SU-DHL-6 (cell line): ENCODE measurements at regions not wholly inside any gene's neighbourhood (a gene's known extent, or its start where the extent isn't known, plus 50 kb on each side); places are given as distances from the start of the nearest gene placed in this dataset.

Experiments
- EZH2phosphoT487 ChIP-seq: fragments of 200-600 bp; sonication (generic), shearing (Covaris generic); conservative IDR thresholded peaks from 2 replicates; pipeline ENCODE4 v1.6.1; 2018; ENCODE audit warnings: mild to moderate bottlenecking, antibody characterized with exemption, low read length, moderate library complexity, mixed read lengths
- TF ChIP-seq, protein P1 (sequence below): fragments of 200-600 bp; sonication (generic); IDR thresholded peaks from one replicate; pipeline ENCODE4 v1.5.1; 2017; ENCODE audit warnings: antibody characterized with exemption, mild to moderate bottlenecking, low read length, moderate library complexity; ENCODE audit not compliant: insufficient read depth, poor library complexity, severe bottlenecking

GRCh38 chr13:22937241-22937640, 243.5 kb upstream of the SGCG start:
- TF ChIP-seq, protein P1, sequence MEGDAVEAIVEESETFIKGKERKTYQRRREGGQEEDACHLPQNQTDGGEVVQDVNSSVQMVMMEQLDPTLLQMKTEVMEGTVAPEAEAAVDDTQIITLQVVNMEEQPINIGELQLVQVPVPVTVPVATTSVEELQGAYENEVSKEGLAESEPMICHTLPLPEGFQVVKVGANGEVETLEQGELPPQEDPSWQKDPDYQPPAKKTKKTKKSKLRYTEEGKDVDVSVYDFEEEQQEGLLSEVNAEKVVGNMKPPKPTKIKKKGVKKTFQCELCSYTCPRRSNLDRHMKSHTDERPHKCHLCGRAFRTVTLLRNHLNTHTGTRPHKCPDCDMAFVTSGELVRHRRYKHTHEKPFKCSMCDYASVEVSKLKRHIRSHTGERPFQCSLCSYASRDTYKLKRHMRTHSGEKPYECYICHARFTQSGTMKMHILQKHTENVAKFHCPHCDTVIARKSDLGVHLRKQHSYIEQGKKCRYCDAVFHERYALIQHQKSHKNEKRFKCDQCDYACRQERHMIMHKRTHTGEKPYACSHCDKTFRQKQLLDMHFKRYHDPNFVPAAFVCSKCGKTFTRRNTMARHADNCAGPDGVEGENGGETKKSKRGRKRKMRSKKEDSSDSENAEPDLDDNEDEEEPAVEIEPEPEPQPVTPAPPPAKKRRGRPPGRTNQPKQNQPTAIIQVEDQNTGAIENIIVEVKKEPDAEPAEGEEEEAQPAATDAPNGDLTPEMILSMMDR = no peak
- TF ChIP-seq EZH2phosphoT487 = no peak
